Hematopoietic multipotent progenitor cell treated with erythropoietin and hydrocortisone succinate and interleukin-3 and kit ligand, for 6 days (in vitro differentiated cells): ENCODE measurements at regions not wholly inside any gene's neighbourhood (a gene's known extent, or its start where the extent isn't known, plus 50 kb on each side); places are given as distances from the start of the nearest gene placed in this dataset.

ENCODE experiments used
- DNase-seq: peaks from one replicate; pipeline ENCODE4 v3.0.0-alpha.2; 2015

DNA sequence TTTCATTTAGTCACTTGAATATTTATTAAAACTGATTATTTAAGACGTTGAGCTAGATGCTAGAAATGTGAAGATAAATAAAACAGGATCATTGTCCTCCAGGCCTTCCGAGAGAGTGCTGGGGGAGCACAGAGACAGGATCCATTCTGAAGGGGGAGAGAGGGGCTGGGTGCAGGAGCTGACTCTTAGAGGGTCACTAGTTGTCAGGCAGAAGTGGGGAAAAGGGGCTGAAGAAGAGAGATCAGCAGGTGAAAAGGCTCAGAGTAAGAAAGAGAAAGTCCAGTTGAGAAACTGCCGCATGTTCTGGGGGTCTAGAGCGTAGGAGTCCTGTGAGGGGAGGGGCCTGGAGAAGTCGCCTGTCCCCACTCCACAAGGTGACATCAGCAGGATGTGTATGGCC lies 206.2 kb upstream of the SNX19 start:
- no peak for DNase-seq

DNA sequence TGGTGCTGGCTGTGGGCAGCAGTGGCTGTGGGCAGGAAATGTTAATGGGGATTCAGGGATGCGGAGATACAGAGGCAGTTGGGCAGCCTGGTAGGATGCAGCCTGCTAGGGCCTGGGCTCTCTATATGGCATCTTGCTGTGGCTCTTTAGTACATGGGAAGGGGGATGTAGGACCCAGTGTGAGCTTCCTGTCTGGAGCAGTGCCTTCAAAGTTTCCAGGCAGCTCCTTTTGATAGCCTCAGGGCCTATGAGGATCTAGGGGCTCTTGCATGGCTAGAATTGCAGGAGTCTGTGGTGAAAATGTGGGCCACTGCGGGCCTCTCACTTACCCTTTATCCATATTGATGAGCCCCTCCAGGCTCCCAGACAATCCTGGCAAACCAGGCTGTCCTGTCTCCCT lies 213.2 kb upstream of the SNX19 start:
- DNase-seq, result no peak

DNA sequence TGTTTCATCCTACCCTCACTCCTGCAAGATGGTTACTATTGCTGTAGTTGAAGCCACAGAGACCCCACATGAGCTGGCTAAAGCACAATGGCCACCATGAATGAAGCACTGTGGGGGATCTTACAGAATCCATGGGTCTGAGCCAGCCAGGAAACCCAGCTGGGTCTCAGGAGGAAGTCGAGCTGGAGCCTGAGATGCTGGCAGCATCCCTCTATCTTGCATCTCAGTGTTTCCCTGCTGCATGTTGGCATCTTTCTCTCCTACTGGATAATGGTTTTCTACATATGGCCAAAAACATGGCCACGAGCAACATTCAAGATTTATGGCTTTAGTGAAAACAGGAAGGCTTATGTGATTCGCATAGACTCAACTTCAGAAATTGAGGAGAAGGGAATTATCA lies 219.3 kb upstream of the SNX19 start:
- DNase-seq, result no peak

GRCh38 chr11:131136486-131136885 lies 220.2 kb upstream of the SNX19 start:
- DNase-seq, result no peak

GRCh38 chr11:131137046-131137445 lies 220.8 kb upstream of the SNX19 start:
- no peak for DNase-seq

- no peak for DNase-seq
These were observed 222.5 kb upstream of the SNX19 start for GRCh38 chr11:131138731-131139130.

- no peak for DNase-seq
These were observed 224.6 kb upstream of the NTM start for GRCh38 chr11:131145791-131146190.

DNA sequence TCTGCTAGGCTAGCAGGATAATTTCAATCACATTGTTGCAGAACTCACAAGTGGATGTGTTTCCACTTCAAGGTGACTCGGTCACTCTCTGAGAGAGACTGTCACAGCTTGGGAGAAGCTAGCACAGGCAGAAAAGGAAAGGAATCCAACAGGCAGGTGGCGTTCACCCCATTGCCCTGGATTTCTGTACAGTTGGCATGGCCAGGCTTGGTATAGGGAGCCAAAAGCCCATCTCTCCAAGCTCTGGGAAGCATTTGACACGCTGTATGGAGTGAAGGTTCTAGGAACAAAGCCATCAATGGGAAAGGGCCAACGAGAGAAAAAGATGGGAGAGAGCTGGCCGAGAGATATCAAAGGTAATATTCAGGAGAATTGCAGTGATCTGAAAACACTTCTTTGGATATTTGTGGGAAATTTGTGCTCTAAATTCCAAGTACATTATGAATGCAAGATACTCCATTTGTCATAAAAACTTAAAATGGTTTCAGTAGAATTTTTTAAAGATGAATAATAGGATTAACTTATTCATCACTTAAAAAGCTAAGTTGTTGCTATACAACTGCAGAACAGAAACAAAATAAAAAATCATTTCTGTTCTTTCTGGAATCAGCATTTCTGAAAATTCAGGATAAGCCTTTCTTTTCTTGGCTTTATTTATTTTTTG lies 223.5 kb upstream of the NTM start:
- DNase-seq, result no peak

DNA sequence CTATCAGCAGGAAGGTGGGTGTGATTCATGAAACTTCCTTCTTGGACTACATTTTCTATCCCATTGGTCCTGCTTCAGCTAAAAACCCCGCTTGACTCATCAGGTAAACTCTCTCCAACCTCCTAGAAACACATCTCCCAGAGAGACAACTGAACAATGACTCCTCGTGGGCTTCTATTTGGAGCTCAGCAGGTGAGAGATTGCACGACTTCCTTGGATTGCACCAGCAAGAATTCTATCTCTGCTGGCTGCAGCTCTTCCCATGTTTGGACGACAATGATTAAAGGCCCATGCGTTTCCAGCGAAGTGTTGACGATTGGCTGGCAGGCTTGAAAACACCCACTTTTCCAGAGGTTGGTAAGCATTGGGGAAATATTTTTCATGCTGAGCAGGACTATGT lies 216.1 kb upstream of the NTM start:
- DNase-seq, result no peak

- no peak for DNase-seq
These were observed 212.7 kb upstream of the NTM start for GRCh38 chr11:131157678-131158077.

- DNase-seq, result no peak
These were observed 209.6 kb upstream of the NTM start for GRCh38 chr11:131160846-131161245.

DNA sequence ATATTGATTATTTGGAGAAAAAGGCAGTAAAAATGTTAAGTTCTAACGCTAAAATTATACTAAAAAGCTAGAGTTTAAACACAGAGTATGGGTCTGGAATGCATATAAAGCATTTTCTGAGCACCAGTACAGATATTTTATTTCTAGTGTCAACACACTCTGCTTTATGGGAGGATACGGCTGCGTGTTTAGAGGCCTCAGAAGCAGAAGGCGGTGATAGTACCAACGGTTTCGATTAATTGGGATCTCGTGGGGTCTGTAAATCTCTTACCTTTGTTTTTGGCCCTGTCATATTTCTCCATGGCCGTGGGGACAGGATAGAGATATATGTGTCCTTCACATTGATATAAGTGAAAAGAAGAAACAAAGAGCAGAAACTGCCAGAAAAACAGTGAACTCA lies 206.8 kb upstream of the NTM start:
- no peak for DNase-seq

DNA sequence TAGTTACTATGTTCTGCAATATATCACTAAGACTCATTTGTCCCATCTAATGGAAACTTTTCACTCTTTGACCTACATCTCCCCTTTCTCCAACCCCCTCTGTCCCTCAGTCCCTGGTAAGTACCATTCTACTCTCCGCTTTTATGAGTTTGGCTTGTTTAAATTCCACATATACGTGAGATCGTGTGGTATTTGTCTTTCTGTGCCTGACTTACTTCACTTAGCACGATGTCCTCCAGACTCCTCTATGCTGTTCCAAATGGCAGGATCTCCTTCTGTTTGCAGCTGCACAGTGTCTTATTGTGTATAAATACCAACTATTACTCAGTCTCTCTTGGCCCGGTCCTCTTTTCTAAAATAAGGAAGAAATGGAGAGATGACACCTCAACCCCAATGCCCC lies 205.4 kb upstream of the NTM start:
- no peak for DNase-seq

GRCh38 chr11:131168839-131169713 lies 201.3 kb upstream of the NTM start:
- DNase-seq, result no peak

DNA sequence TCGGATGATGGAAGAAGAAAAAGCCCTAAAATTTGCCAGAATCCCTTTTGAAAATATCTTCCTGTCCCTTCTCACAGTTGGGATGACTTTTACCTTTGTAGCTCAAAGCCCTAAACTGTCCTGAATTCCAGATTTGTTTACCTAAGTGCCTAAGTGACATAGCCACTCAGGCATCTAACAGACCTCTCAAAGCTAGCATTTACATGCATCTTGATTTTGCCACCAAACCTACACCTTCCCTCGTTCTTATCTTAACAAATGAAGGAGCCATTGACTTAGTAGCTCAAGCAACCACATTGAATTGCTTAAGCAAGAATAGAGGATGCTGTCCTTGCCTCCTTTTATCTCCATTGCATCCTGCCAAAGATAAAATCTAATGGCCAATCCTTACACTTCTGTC lies 198.4 kb upstream of the NTM start:
- no peak for DNase-seq

- DNase-seq, result no peak
These were observed 192.4 kb upstream of the NTM start for GRCh38 chr11:131178020-131178419.

GRCh38 chr11:131178596-131178995 lies 191.8 kb upstream of the NTM start:
- no peak for DNase-seq

DNA sequence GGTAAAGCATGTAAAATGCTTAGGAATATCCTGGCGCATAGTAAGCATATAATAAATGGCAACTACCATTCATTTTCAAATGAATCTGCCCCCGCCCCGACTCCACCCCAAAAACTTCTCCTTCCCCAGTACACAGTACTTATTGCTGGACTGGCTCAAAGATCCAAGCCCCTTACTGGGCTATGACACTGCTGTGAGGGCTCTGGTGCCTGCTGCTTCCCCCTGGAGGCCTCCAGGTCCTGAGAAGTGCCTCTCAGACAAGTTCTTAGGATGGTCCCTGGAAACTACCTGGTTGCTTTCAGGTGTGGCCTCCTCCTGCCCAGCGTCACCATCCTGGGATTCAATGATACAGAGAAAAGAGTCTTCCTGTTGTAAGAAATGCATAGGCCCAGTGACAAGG lies 190.6 kb upstream of the NTM start:
- no peak for DNase-seq

- DNase-seq, result no peak
These were observed 184.5 kb upstream of the NTM start for GRCh38 chr11:131185915-131186314.

GRCh38 chr11:131186629-131187101 lies 183.8 kb upstream of the NTM start:
- DNase-seq, result peak; percentile 4

DNA sequence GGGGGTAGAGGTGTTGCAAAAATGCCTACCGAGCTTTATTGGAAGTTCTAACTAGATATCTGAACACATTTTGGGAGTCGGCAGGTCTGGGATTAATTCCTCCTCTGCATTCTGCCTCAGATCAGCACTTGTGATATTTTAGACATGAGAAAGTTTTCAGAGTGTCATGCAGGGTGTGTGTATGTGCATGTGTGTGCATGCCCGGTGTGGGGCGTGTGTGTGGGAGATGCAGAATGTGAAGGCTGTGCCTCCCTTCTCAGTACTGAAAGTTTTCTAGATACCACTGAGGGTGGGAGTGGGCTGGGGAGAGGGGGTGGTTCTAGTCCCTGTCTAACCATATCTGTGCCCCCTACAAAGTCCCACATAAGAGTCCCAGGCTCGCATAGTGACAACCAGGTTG lies 180.0 kb upstream of the NTM start:
- no peak for DNase-seq

GRCh38 chr11:131191606-131192005 lies 178.8 kb upstream of the NTM start:
- DNase-seq, result no peak

GRCh38 chr11:131192628-131193027 lies 177.8 kb upstream of the NTM start:
- DNase-seq, result no peak

DNA sequence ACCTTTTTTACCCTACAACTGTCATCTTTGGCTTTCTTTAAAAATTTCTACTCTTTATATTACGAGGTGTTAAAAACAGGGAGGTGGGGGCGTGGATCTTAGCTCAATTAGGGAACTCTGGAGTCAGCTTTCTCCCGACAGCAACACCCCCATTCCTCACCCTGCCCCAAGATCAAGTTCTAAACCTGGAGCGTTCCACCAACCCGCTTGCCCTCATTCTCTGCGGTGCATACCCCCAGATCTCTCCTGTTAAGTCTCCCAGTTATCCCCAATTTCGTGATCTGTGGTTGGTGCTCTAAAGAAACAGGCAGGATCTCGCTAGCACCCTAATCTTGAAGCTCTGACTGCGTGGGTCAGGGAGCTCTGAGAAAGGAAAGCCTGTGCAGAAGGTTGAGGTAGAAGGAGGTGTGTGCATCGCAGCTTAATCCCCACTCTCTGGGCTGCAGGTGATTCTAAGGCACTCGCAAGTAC lies 177.3 kb upstream of the NTM start:
- DNase-seq, result no peak
